HG03025 (cell line): ENCODE measurements at regions not wholly inside any gene's neighbourhood (a gene's known extent, or its start where the extent isn't known, plus 50 kb on each side); places are given as distances from the start of the nearest gene placed in this dataset.

Experiments
- ATAC-seq: cut with Tn5 transposase; IDR thresholded peaks from one replicate; pipeline ENCODE4 v1.9.1; 2021; ENCODE audit warnings: mild to moderate bottlenecking, moderate library complexity; ENCODE audit not compliant: unreplicated experiment, low FRiP score

DNA sequence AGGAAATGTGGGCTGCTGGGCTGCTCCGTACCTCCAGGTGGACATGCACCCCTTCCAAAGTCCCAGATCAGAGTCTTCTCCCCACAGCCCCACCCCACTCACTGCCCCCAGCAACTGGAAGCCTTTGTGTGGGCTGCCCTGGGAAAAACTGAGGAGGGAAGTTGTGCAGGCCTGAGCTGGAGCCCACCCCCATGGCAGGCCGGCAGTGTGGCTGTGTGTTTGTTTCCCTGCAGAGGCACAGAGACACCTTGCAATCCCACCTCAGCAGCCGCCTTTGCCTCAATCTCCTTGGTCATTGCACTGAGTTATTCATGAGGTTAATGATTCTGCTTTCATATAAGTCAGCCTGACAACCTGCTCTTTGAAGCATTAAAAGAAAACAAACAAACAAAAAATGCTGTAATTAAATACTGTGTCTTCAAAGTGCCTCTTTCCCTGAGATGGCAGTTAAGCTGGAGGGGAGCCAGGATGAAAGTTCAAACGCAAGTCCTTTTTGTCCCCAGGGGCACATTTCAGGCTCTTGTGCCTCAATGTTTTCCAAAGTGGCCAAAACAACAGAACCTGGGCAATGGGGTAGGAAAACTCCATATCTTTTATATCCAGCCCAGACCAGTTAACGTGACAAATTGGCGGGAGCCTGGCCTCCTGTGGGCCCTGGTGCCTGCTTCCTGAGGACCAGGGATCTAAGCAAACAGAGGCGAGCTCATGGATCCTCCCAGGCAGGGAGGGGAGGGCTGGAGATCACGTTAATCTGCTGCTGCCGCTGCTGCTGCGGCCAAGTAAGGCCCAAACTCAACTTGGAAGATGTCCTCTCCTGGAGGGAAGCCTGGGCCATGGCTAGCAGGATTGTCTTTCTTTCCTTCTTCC is 51.9 kb upstream of the TSPAN11 start:
- no peak for ATAC-seq

DNA sequence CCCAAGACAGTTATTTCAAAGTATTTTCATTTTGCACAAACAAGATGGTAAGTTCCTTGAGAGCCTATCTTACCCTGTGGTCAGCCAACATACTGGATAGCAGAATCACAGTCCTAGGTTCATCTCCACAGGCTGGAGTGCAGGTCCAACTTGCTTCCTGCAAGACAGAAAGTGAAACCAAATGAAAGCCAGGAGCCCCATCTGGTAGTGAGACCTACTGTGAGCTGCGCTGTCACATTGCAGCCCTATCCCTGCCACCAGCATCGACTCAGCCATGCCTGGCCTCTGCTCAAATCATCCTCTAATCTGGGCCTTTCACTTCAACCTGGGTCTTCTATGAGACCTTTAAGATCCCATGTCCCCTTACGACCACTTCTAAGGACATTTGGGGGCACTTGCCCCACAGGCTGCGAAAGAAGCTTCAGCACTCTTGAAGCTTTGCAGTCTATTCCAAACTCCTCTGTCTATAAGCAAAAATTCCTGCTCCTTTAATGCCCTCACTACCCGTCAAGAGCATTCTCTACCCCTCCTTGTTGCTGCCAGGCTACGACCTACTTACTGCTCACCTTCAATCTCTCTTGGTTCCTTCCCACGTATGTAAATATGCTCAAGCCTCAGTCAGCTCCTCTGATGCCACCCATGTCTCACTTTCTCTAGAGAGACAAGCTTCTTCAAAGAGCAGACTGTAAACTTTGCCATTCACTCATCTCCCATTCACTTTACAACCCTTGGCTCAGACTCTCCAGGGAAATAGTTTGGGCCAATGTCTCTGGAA is 55.9 kb upstream of the TSPAN11 start:
- ATAC-seq, result no peak

DNA sequence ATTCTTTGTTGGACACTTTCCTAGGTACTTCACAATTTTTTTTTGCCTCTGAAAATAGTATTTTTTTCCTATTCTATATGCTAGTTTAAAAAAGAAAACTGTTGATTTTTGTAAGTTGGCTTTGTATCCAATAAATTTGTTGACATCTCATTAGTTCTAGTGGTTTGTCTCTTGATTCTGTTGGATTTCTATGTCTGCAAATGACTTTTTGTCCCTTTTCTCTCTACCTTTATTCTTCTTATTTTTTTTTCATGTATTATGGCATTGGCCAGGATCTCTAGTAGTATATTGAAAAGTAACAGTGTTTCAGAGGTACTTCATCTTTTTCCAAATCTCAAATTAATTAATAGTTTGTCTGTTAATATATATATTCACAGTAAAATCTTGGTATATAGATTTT is 59.1 kb upstream of the TSPAN11 start:
- ATAC-seq, result no peak

DNA sequence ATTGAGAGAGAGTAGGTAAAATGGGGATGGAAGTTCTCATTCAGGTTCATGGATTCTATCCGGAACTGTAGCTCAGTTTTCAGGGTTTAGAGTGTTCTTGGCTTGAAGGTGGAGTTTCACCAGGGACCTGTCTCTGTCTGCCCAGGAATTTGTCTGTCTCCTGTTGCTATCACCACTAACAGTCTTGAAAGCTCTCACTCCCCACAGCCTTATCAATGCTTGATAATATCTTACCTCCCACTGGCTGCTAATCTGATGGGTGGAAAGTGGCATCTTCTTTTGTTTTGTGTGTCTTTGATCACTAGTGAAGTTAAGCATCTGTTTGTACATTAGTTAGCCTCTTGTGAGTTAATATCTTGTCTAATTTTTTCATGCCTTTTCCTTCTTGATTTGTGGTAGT is 60.3 kb upstream of the TSPAN11 start:
- no peak for ATAC-seq

DNA sequence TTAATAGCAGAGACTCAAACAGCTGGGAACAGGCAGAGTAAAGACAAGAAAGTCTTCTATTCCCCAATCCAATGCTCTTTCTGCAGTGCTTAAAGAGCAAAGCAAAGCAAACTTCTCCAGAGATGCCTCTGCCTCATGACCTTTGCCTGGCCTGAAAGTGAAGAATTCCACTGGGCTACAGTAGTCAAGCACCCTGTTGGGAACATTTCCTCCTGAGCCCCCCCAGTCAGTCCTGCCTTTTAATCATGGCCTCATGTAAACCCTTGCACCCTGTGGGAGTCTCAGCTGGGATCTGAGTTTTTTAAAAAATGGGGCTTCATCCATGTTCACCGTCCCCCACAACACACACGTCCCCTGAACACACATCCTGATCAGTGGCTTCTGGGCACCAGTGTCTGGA is 62.7 kb upstream of the TSPAN11 start:
- no peak for ATAC-seq

DNA sequence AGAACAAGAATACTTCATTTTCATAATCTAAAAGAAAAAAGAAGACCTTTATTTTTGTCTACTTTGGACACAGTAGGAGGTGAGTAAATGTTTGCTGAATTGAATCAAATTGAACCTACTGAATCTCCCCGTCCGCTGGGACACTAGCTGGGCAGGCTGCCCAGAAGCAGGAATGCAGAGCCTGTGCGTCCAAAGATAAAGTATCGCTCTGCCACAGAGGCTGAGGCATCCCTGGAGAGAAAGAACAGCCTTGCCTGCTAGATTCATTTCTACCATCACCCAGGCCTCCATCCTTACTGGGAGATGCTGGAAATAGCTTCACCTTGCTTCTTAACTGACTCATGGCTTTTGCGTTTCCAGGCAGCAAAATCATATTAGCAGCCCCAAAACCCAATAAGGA is 64.1 kb upstream of the TSPAN11 start:
- no peak for ATAC-seq

DNA sequence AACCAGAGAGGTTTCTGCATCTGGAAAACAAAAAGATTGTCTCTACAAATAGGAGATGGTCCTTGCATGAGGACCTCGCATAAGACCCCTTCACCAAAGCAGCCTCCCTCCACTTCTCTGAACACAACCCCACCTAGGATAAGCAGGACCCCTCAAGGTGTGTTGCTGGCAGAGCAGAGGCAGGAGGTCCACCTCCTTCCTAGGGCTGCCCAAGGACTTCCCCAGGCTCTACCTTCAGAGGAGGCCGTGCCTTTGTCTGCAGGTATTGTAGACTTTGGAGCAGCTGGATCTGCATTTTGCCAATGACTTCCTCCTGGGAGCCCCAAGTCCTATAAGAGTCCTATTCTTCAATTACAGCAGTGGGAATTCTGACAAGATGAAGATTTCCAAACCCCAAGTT is 67.3 kb upstream of the TSPAN11 start:
- ATAC-seq, result no peak

DNA sequence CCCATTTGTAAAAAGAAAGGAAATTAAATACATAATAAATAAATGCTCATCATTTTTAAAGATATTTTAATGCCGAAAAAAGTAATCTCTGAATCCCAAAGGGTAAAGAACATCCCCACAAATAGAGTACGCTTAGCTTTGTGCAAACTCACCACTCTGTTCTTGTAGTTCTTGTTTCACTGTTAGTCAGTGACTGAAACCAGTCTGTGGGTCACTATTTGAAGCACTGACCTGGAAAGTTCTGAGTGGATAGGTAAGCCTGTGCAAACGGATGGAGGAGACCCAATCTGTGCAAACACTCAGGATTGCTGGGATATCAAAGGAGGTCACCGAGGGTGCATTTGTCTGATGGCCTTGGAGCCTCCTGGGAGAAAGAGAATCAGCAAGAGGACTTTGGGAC is 68.1 kb upstream of the TSPAN11 start:
- peak; percentile 59 for ATAC-seq

DNA sequence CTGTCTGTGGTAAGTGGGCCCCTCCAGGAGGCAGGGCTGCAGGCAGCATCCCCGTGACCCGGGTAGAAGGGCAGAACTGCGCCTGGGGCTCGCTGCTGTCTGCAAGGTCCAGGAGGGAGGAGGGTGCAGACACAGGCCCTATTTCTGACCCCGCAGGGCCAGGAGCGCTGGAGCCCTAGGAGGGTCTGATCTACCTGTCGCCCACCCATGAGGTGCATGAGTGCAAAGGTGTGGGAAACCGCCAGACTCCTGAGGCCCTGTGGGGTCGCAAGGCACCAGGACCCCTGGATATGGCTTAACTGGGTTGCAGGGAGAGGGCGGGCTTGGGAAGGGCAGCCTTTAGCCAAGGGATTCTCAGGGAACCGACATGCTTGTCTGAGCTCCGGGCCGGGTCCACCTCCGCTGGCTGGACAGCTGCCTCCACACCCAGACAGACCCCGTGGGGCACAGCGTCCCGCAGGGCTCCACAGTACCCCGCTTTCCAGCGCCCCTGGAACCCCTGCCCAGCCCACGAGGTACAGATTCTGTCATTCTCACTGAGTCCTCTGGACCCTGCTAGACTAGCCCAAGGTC is 72.9 kb upstream of the TSPAN11 start:
- no peak for ATAC-seq

DNA sequence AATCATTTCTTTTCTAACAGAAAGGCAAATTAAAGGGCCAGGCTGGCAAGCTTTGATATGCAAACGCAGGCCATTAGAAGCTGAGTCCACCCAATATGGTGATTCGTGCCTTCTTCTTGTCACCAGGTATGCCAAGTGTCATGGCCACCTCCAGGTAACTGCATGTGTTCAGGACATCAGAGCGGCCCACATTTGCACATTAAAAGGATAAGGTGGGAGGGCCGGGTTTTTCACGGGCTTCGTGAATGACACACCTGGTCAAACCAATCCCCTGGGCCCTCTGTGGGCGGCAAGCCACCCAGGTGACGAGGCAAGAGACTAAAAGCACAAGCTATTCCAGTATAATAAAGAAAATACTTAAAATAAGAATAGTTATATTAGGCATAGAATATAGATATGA is 75.9 kb upstream of the TSPAN11 start:
- no peak for ATAC-seq

DNA sequence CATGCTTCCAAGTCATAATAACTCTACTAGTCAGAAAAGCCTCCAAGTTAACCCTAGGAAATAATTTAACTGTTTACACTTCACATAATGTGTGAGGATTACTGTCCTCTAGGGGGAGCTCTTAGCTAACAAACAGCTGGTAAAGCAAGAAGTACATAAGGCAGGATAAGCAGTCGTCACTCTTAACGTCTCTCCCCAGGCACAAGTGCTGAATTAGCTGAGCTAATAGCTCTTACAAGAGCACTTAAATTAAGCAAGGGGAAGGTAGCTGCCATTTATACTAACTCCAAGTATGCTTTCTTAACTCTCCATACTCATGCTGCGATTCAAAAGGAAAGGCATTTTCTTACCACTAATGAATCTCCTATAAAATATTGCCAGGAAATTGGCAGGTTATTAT is 79.3 kb upstream of the TSPAN11 start:
- no peak for ATAC-seq

DNA sequence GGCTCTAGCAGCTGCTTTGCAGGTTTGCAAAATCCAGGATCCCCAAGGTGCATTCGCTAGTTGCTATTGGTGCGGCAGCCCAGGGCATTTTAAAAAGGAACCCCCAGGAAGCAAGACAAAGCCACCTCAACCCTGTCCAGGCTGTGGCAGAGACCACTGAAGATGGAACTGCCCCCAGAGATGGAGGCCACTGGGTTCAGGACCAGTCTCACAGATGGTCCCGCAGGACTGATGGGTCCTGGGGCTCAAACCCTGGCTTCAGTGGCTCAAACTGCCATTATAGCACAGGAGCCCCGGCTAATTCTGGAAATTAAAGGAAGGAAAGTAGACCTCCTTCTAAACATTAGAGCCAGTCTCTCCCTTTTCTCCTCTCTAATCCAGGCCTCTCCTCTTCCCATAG is 79.8 kb upstream of the TSPAN11 start:
- no peak for ATAC-seq

DNA sequence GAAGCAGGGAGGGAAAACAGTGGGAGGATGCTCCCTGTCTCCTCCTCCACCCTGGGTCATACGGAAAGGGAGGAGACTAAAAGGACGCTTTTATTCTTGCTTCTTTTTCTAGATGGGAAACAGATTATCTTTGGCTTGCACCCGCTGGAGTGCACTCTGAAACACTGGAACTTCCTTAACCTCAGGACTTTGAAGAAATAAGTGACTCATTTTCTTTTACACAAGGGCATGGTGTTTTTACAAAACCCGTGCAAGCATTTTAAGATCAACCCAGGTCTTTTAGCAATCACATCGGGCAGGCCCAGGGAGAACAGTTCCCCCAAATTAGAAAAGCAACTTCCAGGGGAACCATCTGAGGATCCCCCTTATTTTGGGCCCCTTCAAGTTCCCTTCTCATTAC is 80.9 kb upstream of the TSPAN11 start:
- no peak for ATAC-seq

DNA sequence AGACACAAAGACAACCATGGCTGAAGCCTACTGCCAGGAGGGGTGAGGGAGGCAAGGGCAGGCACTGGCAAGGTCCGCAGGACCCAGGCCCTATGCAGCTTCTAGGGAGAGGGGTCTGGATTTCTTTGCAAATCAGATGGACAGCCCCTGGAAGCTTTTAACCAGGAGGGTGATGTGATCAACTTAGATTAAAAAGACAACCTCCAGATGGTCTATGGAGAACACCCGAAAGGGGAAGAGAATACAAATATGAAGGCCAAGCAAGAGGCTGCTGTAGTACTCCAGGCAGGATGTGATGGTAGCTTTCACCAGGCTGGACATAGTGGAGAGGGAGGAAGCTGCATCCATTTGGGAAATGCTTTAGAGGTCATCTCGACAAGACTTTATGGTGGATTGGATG is 83.3 kb upstream of the TSPAN11 start:
- ATAC-seq, result no peak

DNA sequence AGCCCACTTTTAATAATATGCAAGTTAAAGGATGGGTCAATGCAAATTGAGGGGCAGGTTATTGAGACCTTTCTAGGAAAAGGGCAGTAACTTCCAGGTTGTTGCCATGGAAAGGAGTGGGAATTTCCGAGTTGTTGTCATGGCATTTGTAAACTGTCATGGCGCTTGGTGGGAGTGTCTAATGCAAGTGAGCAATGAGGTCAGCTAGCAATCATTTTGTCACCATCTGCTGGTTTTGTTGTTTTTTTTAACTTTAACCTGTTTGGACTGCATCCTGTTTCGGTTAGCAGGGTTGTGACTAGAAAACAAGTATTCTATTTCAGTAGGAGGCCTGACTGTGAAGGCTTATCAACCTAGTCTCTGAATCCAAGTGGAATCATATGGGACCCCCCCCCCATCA is 85.8 kb upstream of the TSPAN11 start:
- peak; percentile 48 for ATAC-seq

DNA sequence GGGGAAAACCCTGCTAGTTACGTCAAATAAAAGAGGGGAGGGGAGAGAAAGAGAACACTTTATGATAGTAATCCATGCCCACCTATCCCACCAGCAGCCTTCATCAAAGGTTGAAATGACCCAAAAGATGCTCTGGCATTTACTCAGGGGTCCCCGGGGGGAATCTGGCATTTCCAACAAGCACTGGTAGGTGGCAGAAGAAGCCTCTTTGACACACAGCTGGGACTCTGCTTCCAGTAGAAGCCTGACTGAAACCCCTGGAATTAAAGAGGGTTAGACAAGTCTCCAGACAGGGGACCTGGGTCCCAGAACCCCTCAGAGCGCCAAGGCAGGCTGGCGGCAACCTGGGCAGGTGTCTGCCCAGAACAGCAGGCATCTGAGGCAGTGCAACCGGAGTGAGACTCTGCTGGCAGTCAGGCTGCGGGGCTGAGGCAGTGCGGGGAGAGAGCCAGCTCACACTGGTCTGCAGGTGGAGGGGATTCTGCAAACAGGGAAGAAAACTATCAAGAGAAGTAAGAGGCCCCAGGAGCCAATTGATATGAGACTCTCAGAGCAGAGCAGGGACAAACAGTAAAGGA is 85.0 kb upstream of the CAPRIN2 start:
- no peak for ATAC-seq

DNA sequence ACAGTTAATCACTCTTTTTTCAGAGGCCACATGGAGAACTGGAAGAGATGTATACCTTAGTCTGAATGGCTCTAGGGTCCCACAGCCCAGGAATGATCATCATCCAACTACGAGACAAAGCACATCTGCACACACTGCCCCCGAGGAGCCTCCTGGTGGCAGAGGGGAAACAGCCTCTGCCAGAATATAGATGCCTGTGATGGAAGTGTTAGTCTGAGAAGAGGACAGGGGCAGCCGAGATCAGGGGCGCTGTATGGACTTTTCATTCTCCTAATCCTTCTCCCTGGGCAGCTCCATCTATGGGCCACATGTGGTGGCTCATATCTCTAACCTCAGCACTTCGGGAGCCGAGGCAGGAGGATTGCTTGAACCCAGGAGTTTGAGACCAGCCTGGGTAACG is 82.8 kb upstream of the CAPRIN2 start:
- ATAC-seq, result no peak

DNA sequence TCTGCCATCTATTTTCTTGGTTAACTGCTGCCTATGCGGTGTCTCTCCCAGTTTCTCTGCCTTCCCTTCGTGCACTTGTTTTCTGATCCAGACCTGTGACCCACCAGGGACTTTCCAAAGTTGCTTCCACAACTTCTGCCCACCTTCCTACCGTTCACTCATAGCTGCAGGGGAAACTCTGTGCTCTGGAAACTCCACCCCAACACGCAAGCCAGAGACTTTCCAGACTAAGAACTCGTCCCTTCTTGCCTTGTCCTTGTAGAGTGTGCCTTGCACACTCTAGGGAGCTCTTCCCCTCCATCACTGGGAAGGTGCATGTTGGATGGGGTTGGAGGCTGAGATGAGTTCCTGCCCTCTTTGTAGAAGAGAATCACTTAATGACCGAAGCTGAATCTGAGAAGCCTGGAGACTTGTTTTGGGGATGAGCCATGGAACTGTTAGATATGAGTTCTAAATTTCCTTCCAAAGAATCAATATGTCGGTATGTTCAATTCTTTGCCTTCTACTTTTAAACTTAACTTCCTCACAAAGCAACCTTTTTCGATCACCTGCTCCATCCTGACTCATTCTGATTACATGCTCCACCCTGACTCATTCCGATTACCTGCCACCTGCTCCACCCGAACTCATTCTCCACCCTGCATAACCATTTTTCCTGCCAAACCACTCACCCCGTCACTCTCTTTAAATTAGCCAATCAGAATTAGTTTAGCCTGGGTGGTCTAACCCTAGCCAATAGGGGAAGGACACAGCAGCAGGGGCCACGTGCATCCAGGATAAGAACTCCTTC is 82.1 kb upstream of the CAPRIN2 start:
- no peak for ATAC-seq

DNA sequence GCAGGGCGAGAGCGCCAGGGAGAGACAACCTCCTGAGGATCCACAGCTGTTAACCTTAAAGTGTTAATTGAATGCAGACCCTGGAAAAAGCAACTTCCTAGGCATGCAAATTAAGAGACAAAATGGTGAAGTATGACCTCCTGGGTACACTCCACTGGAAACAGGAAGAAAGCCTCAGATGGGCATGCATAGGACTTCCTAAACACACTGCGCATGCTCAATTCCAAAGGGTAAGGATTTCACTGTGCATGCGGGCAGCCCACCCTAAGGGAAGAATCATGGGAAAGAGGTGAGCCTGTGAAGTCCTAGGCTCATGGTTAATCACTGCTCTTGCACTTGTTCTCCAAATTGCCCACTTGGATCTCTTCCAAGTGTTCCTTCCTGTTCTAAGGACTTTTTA is 80.5 kb upstream of the CAPRIN2 start:
- ATAC-seq, result no peak

DNA sequence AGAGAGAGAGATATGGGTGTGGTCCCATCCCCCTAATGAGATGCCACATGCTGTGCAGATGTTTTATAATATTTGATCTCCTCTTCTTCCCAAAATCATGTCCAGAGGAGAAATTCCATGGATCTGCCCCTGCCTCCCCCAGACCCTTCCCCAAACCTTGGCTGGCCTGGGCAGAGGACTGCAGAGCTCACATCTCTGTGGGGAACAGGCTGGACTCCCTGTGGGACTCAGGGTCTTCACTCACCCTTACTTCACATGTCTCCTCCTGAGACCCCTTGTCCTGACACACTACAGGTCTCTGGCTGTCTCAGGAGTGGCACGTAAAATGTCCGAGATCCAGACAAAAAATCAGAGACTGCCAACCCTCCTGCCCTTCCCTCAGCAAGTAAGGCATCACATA is 76.0 kb upstream of the CAPRIN2 start:
- ATAC-seq, result no peak

DNA sequence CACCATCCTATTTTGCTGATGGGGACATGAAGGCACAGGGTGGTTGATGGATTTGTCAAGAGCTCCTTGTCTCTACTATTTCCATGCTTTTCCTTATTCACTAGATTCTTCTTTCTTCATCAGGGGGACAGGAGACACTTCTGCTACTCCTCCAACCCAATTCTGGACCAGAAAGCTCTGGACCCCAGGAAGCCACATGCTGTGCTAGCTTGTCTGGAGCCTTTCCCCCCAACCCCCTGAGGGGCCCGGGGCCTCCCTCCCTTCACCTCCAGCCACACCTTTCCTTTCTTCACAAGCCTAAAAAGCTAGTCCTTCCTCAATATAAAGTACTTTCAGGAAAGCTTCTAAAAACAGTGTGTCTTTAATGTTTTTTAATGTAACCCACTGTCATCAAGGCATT is 75.1 kb upstream of the CAPRIN2 start:
- no peak for ATAC-seq
